WERI-Rb-1 (cell line): ENCODE measurements at regions not wholly inside any gene's neighbourhood (a gene's known extent, or its start where the extent isn't known, plus 50 kb on each side); places are given as distances from the start of the nearest gene placed in this dataset.

ENCODE experiments used
- DNase-seq: peaks from one replicate; pipeline ENCODE4 v3.0.0-alpha.2; 2020
- H3K27ac ChIP-seq: fragments of 250-450 bp; sonication (Bioruptor Pico); 2 replicates; pipeline ENCODE4 v1.5.1; 2020; ENCODE audit warnings: mild to moderate bottlenecking, moderate library complexity
- H3K27me3 ChIP-seq: fragments of 250-450 bp; sonication (Bioruptor Pico); 2 replicates; pipeline ENCODE4 v1.5.1; 2021; ENCODE audit warnings: mild to moderate bottlenecking, low read depth, moderate library complexity; ENCODE audit not compliant: insufficient read depth, severe bottlenecking
- H3K36me3 ChIP-seq: fragments of 250-450 bp; sonication (Bioruptor Pico); 2 replicates; pipeline ENCODE4 v1.5.1; 2020; ENCODE audit warnings: mild to moderate bottlenecking, moderate library complexity
- H3K4me3 ChIP-seq: 2 replicates; pipeline ENCODE4 v1.5.1; 2011; ENCODE audit warnings: low read depth, mild to moderate bottlenecking, control low read depth, low read length
- H3K9me3 ChIP-seq: fragments of 250-450 bp; sonication (Bioruptor Pico); 2 replicates; pipeline ENCODE4 v1.5.1; 2021; ENCODE audit warnings: mild to moderate bottlenecking, moderate library complexity; ENCODE audit not compliant: severe bottlenecking
- CTCF ChIP-seq: IDR thresholded peaks from 2 replicates; pipeline ENCODE4 v1.5.1; 2011; ENCODE audit warnings: low read depth, mild to moderate bottlenecking, control low read depth, inconsistent platforms, low read length

DNA sequence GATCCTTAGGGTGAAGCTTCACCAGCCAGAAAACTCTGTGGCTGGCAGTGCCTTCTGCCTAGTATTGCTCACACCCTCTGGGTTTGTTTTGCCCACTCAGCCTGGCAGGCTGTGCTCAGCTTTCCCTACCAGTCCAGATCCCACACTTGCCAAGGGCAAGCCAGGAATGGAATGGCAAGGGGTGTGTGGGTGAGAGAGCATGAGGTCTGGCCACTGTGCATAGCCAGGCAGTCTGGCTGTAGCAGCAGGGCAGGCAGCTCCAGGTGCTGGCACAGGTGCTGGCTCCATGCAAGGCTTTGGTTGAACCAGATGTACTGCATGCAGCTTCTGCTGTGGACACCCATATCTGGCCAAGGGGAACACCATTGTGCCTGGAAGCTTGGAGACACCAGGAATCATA lies 1720.3 kb downstream of the HACE1 start:
- Histone ChIP-seq H3K4me3 (no peak overlapping the region), H3K27me3 (no peaks in the 10 kb centered on the region), H3K9me3 (no peaks in the 10 kb centered on the region), H3K36me3 (no peaks in the 10 kb centered on the region), H3K27ac (no peak overlapping the region)
- TF ChIP-seq CTCF, result no peak
- no peak for DNase-seq

GRCh38 chr6:103124471-103124870 lies 1731.0 kb downstream of the GRIK2 start:
- H3K27me3 ChIP-seq, result no peaks in the 10 kb centered on the region
- DNase-seq, result no peak
- no peak overlapping the region for H3K27ac ChIP-seq
- H3K36me3 ChIP-seq, result no peaks in the 10 kb centered on the region
- H3K4me3 ChIP-seq, result no peak overlapping the region
- no peak for TF ChIP-seq CTCF
- H3K9me3 ChIP-seq, result no peaks in the 10 kb centered on the region

- H3K27me3 ChIP-seq, result no peaks in the 10 kb centered on the region
- DNase-seq, result peak; percentile 88
- no peak overlapping the region for H3K27ac ChIP-seq
Observed at GRCh38 chr6:103122766-103123601, 1729.5 kb downstream of the GRIK2 start.

GRCh38 chr6:103119056-103119455 lies 1725.5 kb downstream of the GRIK2 start:
- DNase-seq, result no peak
- TF ChIP-seq CTCF, result no peak
- H3K27me3 ChIP-seq, result no peaks in the 10 kb centered on the region
- no peak overlapping the region for H3K27ac ChIP-seq
- H3K9me3 ChIP-seq, result peaks cover 3% of the 10 kb centered on the region
- H3K36me3 ChIP-seq, result no peaks in the 10 kb centered on the region
- H3K4me3 ChIP-seq, result no peak overlapping the region

More at GRCh38 chr6:103122766-103123601, 1729.5 kb downstream of the GRIK2 start:
- H3K9me3 ChIP-seq, result no peaks in the 10 kb centered on the region
- H3K4me3 ChIP-seq, result no peak overlapping the region
- H3K36me3 ChIP-seq, result no peaks in the 10 kb centered on the region
- TF ChIP-seq CTCF, result peak; percentile 74

GRCh38 chr6:103114582-103114981 lies 1721.1 kb downstream of the GRIK2 start:
- H3K9me3 ChIP-seq, result peaks cover 3% of the 10 kb centered on the region
- no peak overlapping the region for H3K4me3 ChIP-seq
- H3K27me3 ChIP-seq, result no peaks in the 10 kb centered on the region
- H3K36me3 ChIP-seq, result no peaks in the 10 kb centered on the region
- H3K27ac ChIP-seq, result no peak overlapping the region
- DNase-seq, result no peak
- no peak for TF ChIP-seq CTCF

DNA sequence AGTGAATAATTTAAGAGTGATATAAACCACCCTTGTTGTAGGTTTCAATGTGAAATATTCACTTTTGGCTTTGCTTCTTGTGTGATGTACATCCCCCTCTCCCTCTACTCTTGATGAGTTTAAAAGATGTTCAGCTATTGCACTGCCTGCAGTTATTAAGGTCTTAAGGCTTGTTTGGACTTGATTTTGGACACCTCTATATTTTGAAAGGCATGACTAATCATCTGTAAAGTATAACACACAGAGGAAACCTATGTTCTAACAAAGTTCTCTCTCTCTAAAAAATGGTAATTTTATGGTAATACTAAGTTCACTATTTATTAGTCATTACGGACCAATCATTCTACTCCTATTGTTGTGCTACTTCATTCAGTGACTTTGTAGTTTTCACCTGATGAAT lies 1719.9 kb downstream of the GRIK2 start:
- H3K36me3 ChIP-seq, result no peaks in the 10 kb centered on the region
- H3K27me3 ChIP-seq, result no peaks in the 10 kb centered on the region
- no peak overlapping the region for H3K4me3 ChIP-seq
- no peak for DNase-seq
- peaks cover 3% of the 10 kb centered on the region for H3K9me3 ChIP-seq
- H3K27ac ChIP-seq, result no peak overlapping the region
- no peak for TF ChIP-seq CTCF
